ENCODE measurements at regions not wholly inside any gene's neighbourhood (a gene's known extent, or its start where the extent isn't known, plus 50 kb on each side); places are given as distances from the start of the nearest gene placed in this dataset.

- Histone ChIP-seq H3K9ac (ENCODE audit: insufficient read depth, low read depth, low read length) (no peak overlapping the region), H3K4me1 (ENCODE audit: insufficient read depth, low read length) (no peaks in the 10 kb centered on the region), H3K27ac (ENCODE audit: extremely low read length, insufficient read depth, low read length) (no peak overlapping the region), H3K27me3 (ENCODE audit: control insufficient read depth in 1 of 2, insufficient read depth in 2 of 2, low read length in 2 of 2) (no peaks in the 10 kb centered on the region), H3K36me3 (replicated peaks in 1 of 2; ENCODE audit: control insufficient read depth in 1 of 2, insufficient read depth in 2 of 2, low read length in 2 of 2) (no peaks in the 10 kb centered on the region), H4K20me1 (ENCODE audit: insufficient read depth, low read length) (no peaks in the 10 kb centered on the region), H3K4me3 (replicated peaks in 1 of 3; ENCODE audit: insufficient read depth in 1 of 3, low read depth in 2 of 3, low read length in 3 of 3) (no peak overlapping the region), H3K79me2 (ENCODE audit: insufficient read depth, low read length) (no peaks in the 10 kb centered on the region), H3K4me2 (ENCODE audit: low read depth, low read length) (no peak overlapping the region), H3K9me3 (ENCODE audit: low read length) (no peaks in the 10 kb centered on the region), H2AFZ (ENCODE audit: low read length) (no peak overlapping the region)
- no peak for DNase-seq (ENCODE audit: low spot score)
- POLR2A ChIA-PET = no interaction called here
- CTCF ChIA-PET (ENCODE audit: low intra/inter-chr PET ratio, low total read pairs) = no interaction called here
- no TSS peak for BruUV-seq (replicated peaks)
- intact Hi-C loops (cut with micrococcal nuclease; ENCODE audit: unreplicated experiment) = no loop called here
- no peak for ATAC-seq
- TF ChIP-seq POLR2A (IDR thresholded peaks at IDR 0.05; ENCODE audit: insufficient read depth in 1 of 2, low read depth in 2 of 2, low read length in 2 of 2) (no peak), NBN (conservative IDR thresholded peaks at IDR 0.05) (no peak), ATM (IDR thresholded peaks at IDR 0.05; ENCODE audit: borderline replicate concordance) (no peak), GABPB1 (CRISPR knock-in tag; IDR thresholded peaks at IDR 0.05) (no peak), NR2F1 (CRISPR knock-in tag; IDR thresholded peaks at IDR 0.05) (no peak), NFIB (CRISPR knock-in tag; IDR thresholded peaks at IDR 0.05; ENCODE audit: borderline replicate concordance) (no peak), RFXAP (CRISPR knock-in tag; IDR thresholded peaks at IDR 0.05; ENCODE audit: borderline replicate concordance) (no peak), ZZZ3 (CRISPR knock-in tag; IDR thresholded peaks at IDR 0.05; ENCODE audit: borderline replicate concordance) (no peak), CBX1 (IDR thresholded peaks at IDR 0.05; ENCODE audit: low read depth) (no peak), GLI4 (CRISPR knock-in tag; IDR thresholded peaks at IDR 0.05; ENCODE audit: borderline replicate concordance) (no peak), WIZ (CRISPR knock-in tag; IDR thresholded peaks at IDR 0.05) (no peak), TMF1 (CRISPR knock-in tag; IDR thresholded peaks at IDR 0.05; ENCODE audit: low read depth) (no peak), ZMAT5 (CRISPR knock-in tag; IDR thresholded peaks at IDR 0.05; ENCODE audit: borderline replicate concordance, low read depth) (no peak), ZNF660 (CRISPR knock-in tag; IDR thresholded peaks at IDR 0.05; ENCODE audit: borderline replicate concordance, low read depth) (no peak), TP53 (CRISPR knock-in tag; conservative IDR thresholded peaks at IDR 0.05) (no peak), SIN3A (IDR thresholded peaks at IDR 0.05; ENCODE audit: borderline replicate concordance, low read depth, low read length) (no peak)
- TF ChIP-seq, protein P1, sequence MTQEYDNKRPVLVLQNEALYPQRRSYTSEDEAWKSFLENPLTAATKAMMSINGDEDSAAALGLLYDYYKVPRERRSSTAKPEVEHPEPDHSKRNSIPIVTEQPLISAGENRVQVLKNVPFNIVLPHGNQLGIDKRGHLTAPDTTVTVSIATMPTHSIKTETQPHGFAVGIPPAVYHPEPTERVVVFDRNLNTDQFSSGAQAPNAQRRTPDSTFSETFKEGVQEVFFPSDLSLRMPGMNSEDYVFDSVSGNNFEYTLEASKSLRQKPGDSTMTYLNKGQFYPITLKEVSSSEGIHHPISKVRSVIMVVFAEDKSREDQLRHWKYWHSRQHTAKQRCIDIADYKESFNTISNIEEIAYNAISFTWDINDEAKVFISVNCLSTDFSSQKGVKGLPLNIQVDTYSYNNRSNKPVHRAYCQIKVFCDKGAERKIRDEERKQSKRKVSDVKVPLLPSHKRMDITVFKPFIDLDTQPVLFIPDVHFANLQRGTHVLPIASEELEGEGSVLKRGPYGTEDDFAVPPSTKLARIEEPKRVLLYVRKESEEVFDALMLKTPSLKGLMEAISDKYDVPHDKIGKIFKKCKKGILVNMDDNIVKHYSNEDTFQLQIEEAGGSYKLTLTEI (CRISPR knock-in tag; conservative IDR thresholded peaks at IDR 0.05) = no peak
- TF ChIP-seq, protein P2, sequence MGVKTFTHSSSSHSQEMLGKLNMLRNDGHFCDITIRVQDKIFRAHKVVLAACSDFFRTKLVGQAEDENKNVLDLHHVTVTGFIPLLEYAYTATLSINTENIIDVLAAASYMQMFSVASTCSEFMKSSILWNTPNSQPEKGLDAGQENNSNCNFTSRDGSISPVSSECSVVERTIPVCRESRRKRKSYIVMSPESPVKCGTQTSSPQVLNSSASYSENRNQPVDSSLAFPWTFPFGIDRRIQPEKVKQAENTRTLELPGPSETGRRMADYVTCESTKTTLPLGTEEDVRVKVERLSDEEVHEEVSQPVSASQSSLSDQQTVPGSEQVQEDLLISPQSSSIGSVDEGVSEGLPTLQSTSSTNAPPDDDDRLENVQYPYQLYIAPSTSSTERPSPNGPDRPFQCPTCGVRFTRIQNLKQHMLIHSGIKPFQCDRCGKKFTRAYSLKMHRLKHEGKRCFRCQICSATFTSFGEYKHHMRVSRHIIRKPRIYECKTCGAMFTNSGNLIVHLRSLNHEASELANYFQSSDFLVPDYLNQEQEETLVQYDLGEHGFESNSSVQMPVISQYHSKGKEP (CRISPR knock-in tag; IDR thresholded peaks at IDR 0.05) = no peak
- TF ChIP-seq, protein P3, sequence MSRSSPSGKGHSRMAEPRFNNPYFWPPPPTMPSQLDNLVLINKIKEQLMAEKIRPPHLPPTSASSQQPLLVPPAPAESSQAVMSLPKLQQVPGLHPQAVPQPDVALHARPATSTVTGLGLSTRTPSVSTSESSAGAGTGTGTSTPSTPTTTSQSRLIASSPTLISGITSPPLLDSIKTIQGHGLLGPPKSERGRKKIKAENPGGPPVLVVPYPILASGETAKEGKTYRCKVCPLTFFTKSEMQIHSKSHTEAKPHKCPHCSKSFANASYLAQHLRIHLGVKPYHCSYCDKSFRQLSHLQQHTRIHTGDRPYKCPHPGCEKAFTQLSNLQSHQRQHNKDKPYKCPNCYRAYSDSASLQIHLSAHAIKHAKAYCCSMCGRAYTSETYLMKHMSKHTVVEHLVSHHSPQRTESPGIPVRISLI (CRISPR knock-in tag; IDR thresholded peaks at IDR 0.05; ENCODE audit: borderline replicate concordance) = no peak
- WGBS (ENCODE audit: low lambda C conversion rate) = 0% methylated on average over 1 of the region's 1 CpG
- no peak for FAIRE-seq
- in situ Hi-C loops (cut with HindIII; ENCODE audit: extremely low pct_ligation_motif_present, low pct_unique_long_range_greater_than_20kb) = no loop called here
These were observed 161.2 kb downstream of the OTOL1 start for GRCh38 chr3:161657786-161658185.

Data from HepG2 (cell line).